Karpas-422 (cell line): ENCODE measurements at regions not wholly inside any gene's neighbourhood (a gene's known extent, or its start where the extent isn't known, plus 50 kb on each side); places are given as distances from the start of the nearest gene placed in this dataset.

Experiments
- DNase-seq: peaks from one replicate; pipeline ENCODE4 v3.0.0-alpha.2; 2015
- H2AFZ ChIP-seq: fragments of 200-600 bp; sonication (generic); 2 replicates; pipeline ENCODE4 v1.6.1; 2014; ENCODE audit warnings: antibody characterized with exemption, low read length, mixed read lengths
- H3K27ac ChIP-seq: fragments of 200-600 bp; sonication (generic); 2 replicates; pipeline ENCODE4 v1.5.1; 2014; ENCODE audit warnings: mild to moderate bottlenecking, low read length, moderate library complexity
- H3K27me3 ChIP-seq: fragments of 200-600 bp; sonication (generic); 2 replicates; pipeline ENCODE4 v1.6.1; 2014; ENCODE audit warnings: low read length, mixed read lengths
- H3K36me3 ChIP-seq: fragments of 200-600 bp; sonication (generic); 2 replicates; pipeline ENCODE4 v1.6.1; 2014; ENCODE audit warnings: low read length, mixed read lengths; ENCODE audit not compliant: insufficient read depth
- H3K4me1 ChIP-seq: fragments of 200-600 bp; sonication (generic); 2 replicates; pipeline ENCODE4 v1.6.1; 2014; ENCODE audit warnings: mild to moderate bottlenecking, low read length, mixed read lengths
- H3K4me2 ChIP-seq: fragments of 200-600 bp; sonication (generic); 2 replicates; pipeline ENCODE4 v1.6.1; 2014; ENCODE audit warnings: low read length, low read depth, mild to moderate bottlenecking; ENCODE audit not compliant: poor library complexity, severe bottlenecking
- H3K4me3 ChIP-seq: fragments of 200-600 bp; sonication (generic); 2 replicates; pipeline ENCODE4 v1.5.1; 2014; ENCODE audit warnings: mild to moderate bottlenecking, antibody characterized with exemption, low read length, mixed read lengths
- H3K79me2 ChIP-seq: fragments of 200-600 bp; sonication (generic); 2 replicates; pipeline ENCODE4 v1.6.1; 2014; ENCODE audit warnings: mild to moderate bottlenecking, low read length, mixed read lengths
- H3K9ac ChIP-seq: fragments of 200-600 bp; sonication (generic); 2 replicates; pipeline ENCODE4 v1.6.0; 2014; ENCODE audit warnings: low read length
- H3K9me2 ChIP-seq: fragments of 200-600 bp; sonication (generic), shearing (Covaris generic); replicated peaks from 2 replicates; pipeline ENCODE4 v1.6.0; 2014; ENCODE audit warnings: mild to moderate bottlenecking, low read length, moderate library complexity; ENCODE audit not compliant: insufficient read depth
- H3K9me3 ChIP-seq: fragments of 300-700, 200-600 bp; sonication (generic); 2 replicates; pipeline ENCODE4 v1.6.1; 2014; ENCODE audit warnings: low read length, mixed read lengths
- H4K20me1 ChIP-seq: fragments of 200-600 bp; sonication (generic); 2 replicates; pipeline ENCODE4 v1.6.1; 2014; ENCODE audit warnings: mild to moderate bottlenecking, antibody characterized with exemption, low read length, low read depth; ENCODE audit not compliant: insufficient read depth

DNA sequence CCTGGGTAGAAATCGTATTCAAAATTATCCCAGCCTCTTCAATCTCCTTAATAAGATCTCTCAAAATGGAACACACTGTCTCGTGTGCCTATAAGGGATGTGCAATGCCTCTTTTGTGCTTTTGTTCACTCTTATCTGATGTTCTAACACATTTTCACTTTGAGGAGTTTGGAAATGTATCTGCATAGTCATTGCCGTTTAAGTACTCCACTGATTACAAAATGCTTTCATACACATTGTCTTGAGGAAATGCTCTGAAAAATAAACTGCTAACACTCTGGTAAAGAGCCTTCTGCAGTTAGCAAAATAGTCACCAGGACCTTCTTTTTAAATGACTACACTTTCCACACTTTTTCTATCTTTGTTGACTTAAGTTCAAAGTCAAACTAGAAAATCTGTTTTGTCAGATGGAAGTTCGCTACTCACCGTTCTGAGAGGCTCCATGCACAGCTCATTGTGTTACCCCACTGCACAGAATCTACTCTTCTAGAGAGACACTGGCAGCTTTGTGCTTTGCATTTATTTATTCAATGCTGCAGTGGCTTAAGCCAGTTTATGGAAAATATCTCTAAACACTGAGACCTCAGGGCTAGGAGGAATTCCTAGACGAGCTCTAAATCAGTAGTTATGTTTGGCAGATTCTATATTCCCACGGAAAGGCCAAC lies 159.0 kb downstream of the CHIC2 start:
- no peak for DNase-seq
- Histone ChIP-seq H3K4me1 (peaks cover 34% of the 10 kb centered on the region), H3K36me3 (no peaks in the 10 kb centered on the region), H3K4me2 (peak overlapping the region; percentile 78), H3K4me3 (peak overlapping the region; percentile 60; the same call in 1 of the 2 replicates), H4K20me1 (no peaks in the 10 kb centered on the region), H3K79me2 (no peaks in the 10 kb centered on the region), H3K9me3 (no peaks in the 10 kb centered on the region), H3K9ac (no peak overlapping the region), H3K27me3 (no peaks in the 10 kb centered on the region), H3K27ac (no peak overlapping the region), H2AFZ (0 out of 2 replicates have a peak overlapping the region, but pooled peaks have one; percentile 74), H3K9me2 (no peaks in the 10 kb centered on the region)

GRCh38 chr4:53902786-53903185 lies 161.6 kb downstream of the CHIC2 start:
- no peak overlapping the region for H3K9ac ChIP-seq
- H4K20me1 ChIP-seq = no peaks in the 10 kb centered on the region
- no peaks in the 10 kb centered on the region for H3K9me2 ChIP-seq

GRCh38 chr4:53900271-53900649 lies 164.1 kb downstream of the CHIC2 start:
- H2AFZ ChIP-seq = no peak overlapping the region
- H3K27ac ChIP-seq = no peak overlapping the region
- H3K9me2 ChIP-seq = no peaks in the 10 kb centered on the region
- no peak overlapping the region for H3K4me3 ChIP-seq
- H3K9ac ChIP-seq = no peak overlapping the region
- DNase-seq = no peak
- no peaks in the 10 kb centered on the region for H3K9me3 ChIP-seq
- no peaks in the 10 kb centered on the region for H4K20me1 ChIP-seq
- H3K27me3 ChIP-seq = no peaks in the 10 kb centered on the region
- H3K4me2 ChIP-seq = no peak overlapping the region
- no peaks in the 10 kb centered on the region for H3K4me1 ChIP-seq
- no peaks in the 10 kb centered on the region for H3K36me3 ChIP-seq
- no peaks in the 10 kb centered on the region for H3K79me2 ChIP-seq

More at GRCh38 chr4:53902786-53903185, 161.6 kb downstream of the CHIC2 start:
- Histone ChIP-seq H3K4me2 (no peak overlapping the region), H3K4me3 (no peak overlapping the region), H3K27me3 (no peaks in the 10 kb centered on the region), H3K27ac (no peak overlapping the region), H3K9me3 (no peaks in the 10 kb centered on the region), H3K4me1 (peaks cover 18% of the 10 kb centered on the region), H2AFZ (no peak overlapping the region), H3K79me2 (no peaks in the 10 kb centered on the region), H3K36me3 (no peaks in the 10 kb centered on the region)
- no peak for DNase-seq

DNA sequence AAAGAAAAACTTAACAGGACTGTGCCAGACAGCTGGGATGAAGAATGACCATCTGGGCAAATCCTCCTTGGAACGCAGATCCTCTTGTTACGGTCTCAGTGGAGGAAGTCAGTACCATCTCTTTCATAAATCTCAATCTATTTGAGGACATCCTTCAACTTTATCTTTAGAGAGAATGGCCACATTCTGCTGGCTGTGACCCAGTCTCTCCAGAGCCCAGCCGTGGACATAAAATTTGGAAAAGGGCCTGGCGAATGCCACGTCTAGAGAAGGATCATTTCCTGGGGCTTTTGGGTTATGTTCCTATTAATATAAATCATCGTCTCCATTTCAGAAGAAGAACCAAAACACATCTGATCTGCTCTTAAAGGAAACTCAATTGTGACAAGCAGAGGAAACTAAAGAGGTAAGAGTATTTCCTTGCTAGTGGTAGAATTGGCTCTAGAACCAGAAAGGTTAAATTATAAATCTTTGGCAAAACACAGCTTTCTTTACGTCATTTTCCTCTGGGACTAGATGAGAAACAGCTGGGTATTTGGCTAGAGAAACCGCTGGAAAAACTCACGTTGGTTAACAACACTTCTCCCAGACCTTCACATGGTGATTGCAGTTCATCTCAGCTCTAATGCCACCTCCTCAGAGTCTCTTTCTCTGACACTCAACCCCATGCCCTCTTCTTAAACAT lies 164.7 kb downstream of the CHIC2 start:
- no peaks in the 10 kb centered on the region for H3K27me3 ChIP-seq
- no peaks in the 10 kb centered on the region for H3K9me2 ChIP-seq
- H3K36me3 ChIP-seq = no peaks in the 10 kb centered on the region
- H2AFZ ChIP-seq = no peak overlapping the region
- DNase-seq = no peak
- H3K9ac ChIP-seq = no peak overlapping the region
- H3K27ac ChIP-seq = no peak overlapping the region
- H3K79me2 ChIP-seq = no peaks in the 10 kb centered on the region
- no peaks in the 10 kb centered on the region for H4K20me1 ChIP-seq
- H3K9me3 ChIP-seq = no peaks in the 10 kb centered on the region
- H3K4me3 ChIP-seq = no peak overlapping the region
- H3K4me1 ChIP-seq = no peaks in the 10 kb centered on the region
- H3K4me2 ChIP-seq = no peak overlapping the region

GRCh38 chr4:53895137-53895536 lies 169.3 kb downstream of the CHIC2 start:
- Histone ChIP-seq H3K9me3 (no peaks in the 10 kb centered on the region), H3K4me2 (no peak overlapping the region), H3K79me2 (no peaks in the 10 kb centered on the region), H3K9ac (no peak overlapping the region), H2AFZ (no peak overlapping the region), H3K4me1 (no peaks in the 10 kb centered on the region), H4K20me1 (no peaks in the 10 kb centered on the region), H3K27me3 (no peaks in the 10 kb centered on the region), H3K4me3 (no peak overlapping the region), H3K27ac (no peak overlapping the region), H3K9me2 (no peaks in the 10 kb centered on the region), H3K36me3 (no peaks in the 10 kb centered on the region)
- no peak for DNase-seq

DNA sequence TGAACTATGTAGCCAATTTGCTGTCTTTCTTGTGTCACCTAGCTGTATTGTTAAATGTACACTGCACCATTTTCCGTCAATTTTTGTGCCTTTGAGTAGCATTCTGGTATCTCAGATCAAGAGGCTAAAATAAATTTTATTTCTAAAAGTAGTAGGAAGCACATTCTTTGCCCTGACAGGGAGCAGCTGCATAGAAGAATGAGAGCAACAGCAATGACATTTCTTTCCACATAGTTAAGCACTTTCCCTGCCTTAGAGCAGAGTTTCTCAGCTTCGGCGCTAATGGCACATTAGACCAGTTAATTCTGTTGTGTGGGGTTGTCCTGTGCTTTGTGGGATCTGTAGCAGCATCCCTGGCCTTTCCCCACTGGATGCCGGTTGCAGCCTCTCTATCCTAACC lies 173.9 kb downstream of the CHIC2 start:
- no peaks in the 10 kb centered on the region for H4K20me1 ChIP-seq
- no peak overlapping the region for H3K4me2 ChIP-seq
- H3K27me3 ChIP-seq = no peaks in the 10 kb centered on the region
- H3K9me3 ChIP-seq = no peaks in the 10 kb centered on the region
- no peak overlapping the region for H3K4me3 ChIP-seq
- H3K4me1 ChIP-seq = no peaks in the 10 kb centered on the region
- H2AFZ ChIP-seq = no peak overlapping the region
- H3K79me2 ChIP-seq = no peaks in the 10 kb centered on the region
- H3K9me2 ChIP-seq = no peaks in the 10 kb centered on the region
- no peak for DNase-seq
- H3K9ac ChIP-seq = no peak overlapping the region
- no peak overlapping the region for H3K27ac ChIP-seq
- H3K36me3 ChIP-seq = no peaks in the 10 kb centered on the region

- Histone ChIP-seq H3K9ac (no peak overlapping the region), H3K4me2 (no peak overlapping the region), H3K27me3 (no peaks in the 10 kb centered on the region), H3K9me3 (no peaks in the 10 kb centered on the region), H3K27ac (no peak overlapping the region), H3K36me3 (no peaks in the 10 kb centered on the region), H2AFZ (no peak overlapping the region), H4K20me1 (no peaks in the 10 kb centered on the region), H3K79me2 (no peaks in the 10 kb centered on the region), H3K4me3 (no peak overlapping the region), H3K9me2 (no peaks in the 10 kb centered on the region), H3K4me1 (no peaks in the 10 kb centered on the region)
- no peak for DNase-seq
Measured at GRCh38 chr4:53889326-53890055, 174.9 kb downstream of the CHIC2 start.

- Histone ChIP-seq H2AFZ (no peak overlapping the region), H3K27me3 (no peaks in the 10 kb centered on the region), H3K9me3 (no peaks in the 10 kb centered on the region), H3K36me3 (no peaks in the 10 kb centered on the region), H3K4me2 (no peak overlapping the region), H3K9me2 (no peaks in the 10 kb centered on the region), H4K20me1 (no peaks in the 10 kb centered on the region), H3K4me1 (no peaks in the 10 kb centered on the region), H3K79me2 (no peaks in the 10 kb centered on the region), H3K9ac (no peak overlapping the region), H3K4me3 (no peak overlapping the region), H3K27ac (no peak overlapping the region)
- DNase-seq = no peak
Measured at GRCh38 chr4:53886090-53886489, 178.3 kb downstream of the CHIC2 start.
